IMR-90 (cell line): ENCODE measurements at regions not wholly inside any gene's neighbourhood (a gene's known extent, or its start where the extent isn't known, plus 50 kb on each side); places are given as distances from the start of the nearest gene placed in this dataset.

Source experiments
- ATAC-seq: fragments of 200-7000 bp; cut with Tn5 transposase; 2 replicates; pipeline ENCODE4 v1.9.1; 2020; ENCODE audit warnings: low read depth, mild to moderate bottlenecking, moderate library complexity
- BruUV-seq: library from RNA; stranded (reverse); fragments of 400-500 nt; replicated peaks from 2 replicates; lab custom pipeline; 2021; lab: Mats Ljungman, UMichigan
- CTCF ChIA-PET: fragments of 300-600 bp; formaldehyde crosslinking; extraction: SDS; loops from one replicate; lab custom pipeline; 2021; ENCODE audit warnings: antibody characterized with exemption; lab: Yijun Ruan, JAX
- POLR2A ChIA-PET: fragments of 300-600 bp; sonication (Branson Sonifier 250); formaldehyde crosslinking; loops from one replicate; lab custom pipeline; 2022; ENCODE audit warnings: antibody characterized with exemption; ENCODE audit not compliant: unreplicated experiment; lab: Charles Lee
- DNase-seq: peaks from one replicate; pipeline ENCODE4 v3.0.0; 2013
- H2AFZ ChIP-seq: replicated peaks from 2 replicates; pipeline ENCODE3; 2013; ENCODE audit warnings: low read length, mild to moderate bottlenecking; ENCODE audit not compliant: poor library complexity
- H2AK5ac ChIP-seq: 2 replicates; pipeline ENCODE4 v1.6.1; 2013; ENCODE audit warnings: low read depth, low read length, inconsistent platforms
- H2AK9ac ChIP-seq: replicated peaks from 2 replicates; pipeline ENCODE3; 2013; ENCODE audit warnings: mild to moderate bottlenecking, low read depth, low read length, moderate library complexity; ENCODE audit not compliant: poor library complexity
- H2BK120ac ChIP-seq: 2 replicates; pipeline ENCODE4 v1.6.1; 2013; ENCODE audit warnings: low read depth, low read length, inconsistent platforms
- H2BK15ac ChIP-seq: 3 replicates; pipeline ENCODE4 v1.6.1; 2013; ENCODE audit warnings: low read depth, low read length, inconsistent platforms
- H2BK20ac ChIP-seq: 2 replicates; pipeline ENCODE4 v1.6.1; 2013; ENCODE audit warnings: low read depth, mild to moderate bottlenecking, inconsistent platforms, low read length, moderate library complexity
- H2BK5ac ChIP-seq: 2 replicates; pipeline ENCODE4 v1.6.1; 2013; ENCODE audit warnings: mild to moderate bottlenecking, low read depth, low read length, inconsistent platforms; ENCODE audit not compliant: poor library complexity, severe bottlenecking
- H3K14ac ChIP-seq: replicated peaks from 2 replicates; pipeline ENCODE4 v1.6.1; 2013; ENCODE audit warnings: low read depth, low read length, inconsistent platforms
- H3K18ac ChIP-seq: 2 replicates; pipeline ENCODE4 v1.6.1; 2013; ENCODE audit warnings: low read depth, low read length, control low read depth
- H3K23ac ChIP-seq: 2 replicates; pipeline ENCODE4 v1.6.1; 2013; ENCODE audit warnings: low read depth, low read length, inconsistent platforms
- H3K27ac ChIP-seq: 2 replicates; pipeline ENCODE4 v1.5.1; 2013; ENCODE audit warnings: mild to moderate bottlenecking, control low read depth, low read length; ENCODE audit not compliant: insufficient read depth
- H3K27me3 ChIP-seq: 2 replicates; pipeline ENCODE4 v1.6.1; 2013; ENCODE audit warnings: low read length; ENCODE audit not compliant: control insufficient read depth, insufficient read depth
- H3K36me3 ChIP-seq: 2 replicates; pipeline ENCODE4 v1.6.1; 2013; ENCODE audit warnings: low read length, mixed read lengths; ENCODE audit not compliant: control insufficient read depth, insufficient read depth
- H3K4ac ChIP-seq: 2 replicates; pipeline ENCODE4 v1.6.1; 2013; ENCODE audit warnings: low read depth, low read length, inconsistent platforms
- H3K4me1 ChIP-seq: 2 replicates; pipeline ENCODE4 v1.6.1; 2013; ENCODE audit warnings: low read length, mixed read lengths; ENCODE audit not compliant: control insufficient read depth, insufficient read depth
- H3K4me2 ChIP-seq: 2 replicates; pipeline ENCODE4 v1.6.1; 2013; ENCODE audit warnings: low read depth, mild to moderate bottlenecking, control low read depth, low read length, moderate library complexity
- H3K4me3 ChIP-seq: 2 replicates; pipeline ENCODE4 v1.5.1; 2013; ENCODE audit warnings: low read depth, mild to moderate bottlenecking, control low read depth, low read length, moderate library complexity; ENCODE audit not compliant: insufficient read depth
- H3K56ac ChIP-seq: 2 replicates; pipeline ENCODE4 v1.6.1; 2013; ENCODE audit warnings: low read length, inconsistent platforms; ENCODE audit not compliant: insufficient read depth; ENCODE audit errors: extremely low read depth
- H3K79me1 ChIP-seq, 2 experiments: 2 replicates each; pipeline ENCODE4 v1.6.1; 2013; ENCODE audit warnings: low read length in 2 of 2, inconsistent platforms in 1 of 2, low read depth in 1 of 2
- H3K9ac ChIP-seq: 2 replicates; pipeline ENCODE4 v1.6.1; 2013; ENCODE audit warnings: low read depth, low read length, control low read depth
- H3K9me1 ChIP-seq: 2 replicates; pipeline ENCODE4 v1.6.1; 2013; ENCODE audit warnings: low read length, inconsistent platforms; ENCODE audit not compliant: insufficient read depth
- H3K9me3 ChIP-seq: 2 replicates; pipeline ENCODE4 v1.6.1; 2013; ENCODE audit warnings: low read length; ENCODE audit not compliant: control insufficient read depth, insufficient read depth
- H4K20me1 ChIP-seq: 2 replicates; pipeline ENCODE4 v1.6.1; 2013; ENCODE audit warnings: low read length, inconsistent platforms; ENCODE audit not compliant: insufficient read depth
- H4K5ac ChIP-seq: 2 replicates; pipeline ENCODE4 v1.6.1; 2013; ENCODE audit warnings: mild to moderate bottlenecking, low read depth, low read length, control low read depth
- H4K8ac ChIP-seq, 2 experiments: 2 replicates each; pipeline ENCODE4 v1.6.1; 2013; ENCODE audit warnings: low read depth in 2 of 2, low read length in 2 of 2, control low read depth in 1 of 2, inconsistent platforms in 1 of 2
- H4K91ac ChIP-seq: 2 replicates; pipeline ENCODE4 v1.6.1; 2013; ENCODE audit warnings: low read depth, low read length, inconsistent platforms; ENCODE audit not compliant: insufficient read depth
- BHLHE40 ChIP-seq: fragments of 150-350 bp; IDR thresholded peaks from 2 replicates; pipeline ENCODE4 v1.6.1; 2016; ENCODE audit warnings: mild to moderate bottlenecking, low read depth, low read length
- CEBPB ChIP-seq: IDR thresholded peaks from 2 replicates; pipeline ENCODE4 v1.6.1; 2012; ENCODE audit warnings: low read depth, low read length, improper control_type of control experiment
- CHD1 ChIP-seq: IDR thresholded peaks from 2 replicates; pipeline ENCODE4 v1.6.1; 2012; ENCODE audit warnings: low read depth, low read length, improper control_type of control experiment
- CTCF ChIP-seq: conservative IDR thresholded peaks from 2 replicates; pipeline ENCODE4 v1.5.1; 2012; ENCODE audit warnings: mild to moderate bottlenecking, low read depth, low read length, improper control_type of control experiment
- ELK1 ChIP-seq: fragments of 150-350 bp; IDR thresholded peaks from 2 replicates; pipeline ENCODE4 v1.6.1; 2016; ENCODE audit warnings: low read depth, mild to moderate bottlenecking, low read length, moderate library complexity, borderline replicate concordance
- FOS ChIP-seq: fragments of 150-350 bp; IDR thresholded peaks from 2 replicates; pipeline ENCODE4 v1.6.1; 2016; ENCODE audit warnings: low read depth, low read length
- MAFK ChIP-seq: IDR thresholded peaks from 2 replicates; pipeline ENCODE4 v1.6.1; 2012; ENCODE audit warnings: low read depth, low read length, improper control_type of control experiment
- MAZ ChIP-seq: IDR thresholded peaks from 2 replicates; pipeline ENCODE4 v1.6.1; 2012; ENCODE audit warnings: low read depth, mild to moderate bottlenecking, low read length, improper control_type of control experiment, moderate library complexity, borderline replicate concordance
- MXI1 ChIP-seq: IDR thresholded peaks from 2 replicates; pipeline ENCODE4 v1.6.1; 2012; ENCODE audit warnings: low read depth, mild to moderate bottlenecking, low read length, moderate library complexity, borderline replicate concordance
- NFE2L2 ChIP-seq: fragments of 150-350 bp; IDR thresholded peaks from 2 replicates; pipeline ENCODE4 v1.6.1; 2016; ENCODE audit warnings: low read depth, mild to moderate bottlenecking, low read length
- POLR2A ChIP-seq: IDR thresholded peaks from 2 replicates; pipeline ENCODE4 v1.6.1; 2012; ENCODE audit warnings: mild to moderate bottlenecking, low read depth, low read length
- RAD21 ChIP-seq: IDR thresholded peaks from 2 replicates; pipeline ENCODE4 v1.6.1; 2012; ENCODE audit warnings: low read length, improper control_type of control experiment
- RCOR1 ChIP-seq: IDR thresholded peaks from 2 replicates; pipeline ENCODE4 v1.6.1; 2012; ENCODE audit warnings: mild to moderate bottlenecking, low read length, improper control_type of control experiment; ENCODE audit not compliant: insufficient replicate concordance
- RFX5 ChIP-seq: IDR thresholded peaks from 2 replicates; pipeline ENCODE4 v1.8.0; 2012; ENCODE audit warnings: low read depth, mild to moderate bottlenecking, low read length, moderate library complexity
- SMC3 ChIP-seq: fragments of 150-350 bp; IDR thresholded peaks from 2 replicates; pipeline ENCODE4 v1.6.1; 2016; ENCODE audit warnings: low read depth, mild to moderate bottlenecking, antibody characterized with exemption, low read length, moderate library complexity
- USF2 ChIP-seq: fragments of 150-350 bp; IDR thresholded peaks from 2 replicates; pipeline ENCODE4 v1.6.1; 2017; ENCODE audit warnings: mild to moderate bottlenecking, antibody characterized with exemption, low read length, low read depth
- WGBS, 2 experiments: methylation state at CpG; one replicate each; pipeline versions ENCODE4 v1.1.5 to v1.1.7; 2013; ENCODE audit warnings: missing lambda C conversion rate in 2 of 2; ENCODE audit not compliant: insufficient read length in 1 of 2; ENCODE audit errors: extremely low coverage in 2 of 2; 5-methylcytosine and 5-hydroxymethylcytosine counted together
- dilution Hi-C: fragments of 300-500 bp; cut with HindIII; formaldehyde crosslinking; loops from one replicate; pipeline ENCODE4 v1.14.3; 2018; ENCODE audit warnings: low sequenced_read_pairs; ENCODE audit not compliant: unreplicated experiment
- in situ Hi-C: fragments of 300-500 bp; cut with MboI; formaldehyde crosslinking; loops from 3 replicates; pipeline ENCODE4 v1.14.3; 2019; ENCODE audit warnings: low sequenced_read_pairs, inconsistent platforms, mixed read lengths
- intact Hi-C: fragments of 100-400 bp; cut with micrococcal nuclease; formaldehyde crosslinking; loops from 2 replicates; pipeline ENCODE4 v1.10.0; 2022

- Histone ChIP-seq H3K36me3 (no peaks in the 10 kb centered on the region), H2AK5ac (no peak overlapping the region), H3K4me1 (no peaks in the 10 kb centered on the region), H2AK9ac (no peak overlapping the region), H3K56ac (no peak overlapping the region), H4K8ac (no peak overlapping the region), H2BK5ac (no peak overlapping the region), H2BK20ac (no peak overlapping the region), H3K4me2 (no peak overlapping the region), H3K9me1 (no peaks in the 10 kb centered on the region; the same call in 1 of the 2 replicates), H4K91ac (no peak overlapping the region), H3K4me3 (no peak overlapping the region), H4K20me1 (no peaks in the 10 kb centered on the region), H3K9me3 (no peaks in the 10 kb centered on the region), H3K18ac (no peak overlapping the region), H3K9ac (no peak overlapping the region), H3K27ac (no peak overlapping the region), H3K27me3 (no peaks in the 10 kb centered on the region), H3K23ac (no peak overlapping the region), H3K14ac (no peak overlapping the region), H4K5ac (no peak overlapping the region), H3K4ac (no peak overlapping the region), H3K79me1 (no peaks in the 10 kb centered on the region), H2AFZ (no peak overlapping the region), H2BK120ac (no peak overlapping the region), H2BK15ac (no peak overlapping the region)
- BruUV-seq, result no TSS peak
- intact Hi-C loops, result no loop called here
- TF ChIP-seq MXI1, result no peak
- no peak for TF ChIP-seq CTCF
- no peak for TF ChIP-seq BHLHE40
- TF ChIP-seq MAFK, result no peak
- TF ChIP-seq RAD21, result no peak
- no peak for TF ChIP-seq NFE2L2
- TF ChIP-seq USF2, result no peak
- TF ChIP-seq RCOR1, result no peak
- TF ChIP-seq SMC3, result no peak
- TF ChIP-seq POLR2A, result no peak
- no peak for TF ChIP-seq RFX5
- no peak for TF ChIP-seq MAZ
- no peak for TF ChIP-seq CEBPB
- TF ChIP-seq FOS, result no peak
- TF ChIP-seq CHD1, result no peak
- TF ChIP-seq ELK1, result no peak
- DNase-seq (no peak), ATAC-seq (no peak)
- POLR2A ChIA-PET, result no interaction called here
- WGBS, 2 experiments, result no CpG with 5 or more reads among the region's 2 CpGs
- CTCF ChIA-PET, result no interaction called here
- dilution Hi-C loops, result no loop called here
- in situ Hi-C loops, result no loop called here
These were observed 76.6 kb upstream of the SCAF8 start for GRCh38 chr6:154656660-154657059.
